HG02973 (cell line): ENCODE measurements at regions not wholly inside any gene's neighbourhood (a gene's known extent, or its start where the extent isn't known, plus 50 kb on each side); places are given as distances from the start of the nearest gene placed in this dataset.
"Not testable (repeated sequence)": the region's sequence is repeated elsewhere in the genome, so short reads cannot be mapped to it uniquely, and the experiment has no call there.

Experiments
- ATAC-seq: cut with Tn5 transposase; IDR thresholded peaks from one replicate; pipeline ENCODE4 v1.9.1; 2021; ENCODE audit warnings: moderate library complexity; ENCODE audit not compliant: unreplicated experiment

DNA sequence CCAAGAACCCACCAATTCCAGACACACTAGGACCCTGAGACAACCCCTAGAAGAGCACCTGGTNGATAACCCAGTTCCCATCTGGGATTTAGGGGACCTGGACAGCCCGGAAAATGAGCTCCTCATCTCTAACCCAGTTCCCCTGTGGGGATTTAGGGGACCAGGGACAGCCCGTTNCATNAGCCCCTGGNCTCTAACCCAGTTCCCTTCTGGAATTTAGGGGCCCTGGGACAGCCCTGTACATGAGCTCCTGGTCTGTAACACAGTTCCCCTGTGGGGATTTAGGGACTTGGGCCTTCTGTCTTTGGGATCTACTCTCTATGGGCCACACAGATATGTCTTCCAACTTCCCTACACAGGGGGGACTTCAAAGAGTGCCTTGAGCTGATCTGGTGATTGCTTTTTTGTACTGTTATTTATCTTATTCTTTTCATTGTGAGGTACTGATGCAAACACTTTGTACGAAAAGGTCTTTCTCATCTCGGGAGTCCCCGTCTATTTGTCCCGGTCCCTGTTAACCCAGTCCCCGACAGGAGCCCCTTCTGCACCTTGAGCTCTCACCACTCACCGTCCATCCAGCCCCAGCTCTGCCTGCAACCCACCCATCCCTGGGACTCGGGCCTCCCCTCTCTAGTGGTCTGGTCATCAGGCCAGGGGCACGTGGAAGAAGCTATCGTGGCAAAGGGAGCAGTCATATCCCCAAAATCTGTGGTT, 58.2 kb upstream of the PLCXD1 start:
- not testable (repeated sequence) for ATAC-seq

DNA sequence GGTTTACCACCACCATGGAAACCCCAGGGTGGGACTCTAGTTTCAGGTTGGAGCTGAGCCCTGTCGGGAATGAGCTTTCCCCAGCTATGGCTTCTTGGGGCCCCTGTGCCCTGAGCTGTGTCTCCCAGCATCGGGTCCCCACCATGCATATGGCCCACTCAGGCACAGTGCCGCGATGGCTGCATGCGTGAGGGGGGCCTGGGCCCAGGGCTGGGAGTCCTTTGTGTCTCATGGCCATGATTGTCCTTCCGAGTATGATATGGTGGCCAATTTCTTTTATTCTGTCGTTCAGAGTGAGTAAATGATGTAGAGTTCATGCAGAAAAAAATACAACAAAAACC, 57.7 kb upstream of the PLCXD1 start:
- ATAC-seq, result not testable (repeated sequence)

DNA sequence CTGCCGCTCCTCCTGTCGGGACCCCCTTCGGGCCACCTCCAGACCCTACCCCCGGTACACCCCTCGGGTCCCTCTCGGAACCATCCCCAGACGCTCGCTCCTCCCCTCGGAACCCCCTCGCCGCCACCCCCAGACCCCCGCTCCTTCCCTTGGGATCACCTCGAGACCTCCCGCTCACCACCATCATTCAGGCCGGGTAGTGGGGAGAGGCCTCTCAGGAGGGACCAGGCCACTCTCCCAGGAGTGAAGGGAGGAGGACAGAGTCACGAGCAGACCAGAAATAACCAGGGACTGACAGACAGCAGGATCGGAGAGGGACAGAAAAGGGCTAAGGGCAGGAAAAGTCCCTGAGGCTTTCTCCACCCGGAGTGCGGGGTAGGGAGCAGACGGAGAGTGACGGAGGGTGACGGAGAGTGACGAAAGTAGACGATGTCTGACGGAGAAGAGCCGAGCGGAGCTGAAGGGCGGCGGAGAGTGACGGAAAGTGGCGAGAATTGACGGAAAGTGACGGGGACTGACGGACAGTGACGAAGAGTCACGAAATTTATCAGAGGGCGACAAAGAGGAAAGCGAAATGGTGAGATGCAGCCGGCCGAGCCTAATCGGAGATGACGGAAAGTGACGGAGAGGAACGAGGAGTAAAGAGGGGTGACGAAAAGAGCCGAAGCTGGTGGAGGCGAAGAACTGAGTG, 54.6 kb upstream of the PLCXD1 start:
- peak; percentile 48 for ATAC-seq

DNA sequence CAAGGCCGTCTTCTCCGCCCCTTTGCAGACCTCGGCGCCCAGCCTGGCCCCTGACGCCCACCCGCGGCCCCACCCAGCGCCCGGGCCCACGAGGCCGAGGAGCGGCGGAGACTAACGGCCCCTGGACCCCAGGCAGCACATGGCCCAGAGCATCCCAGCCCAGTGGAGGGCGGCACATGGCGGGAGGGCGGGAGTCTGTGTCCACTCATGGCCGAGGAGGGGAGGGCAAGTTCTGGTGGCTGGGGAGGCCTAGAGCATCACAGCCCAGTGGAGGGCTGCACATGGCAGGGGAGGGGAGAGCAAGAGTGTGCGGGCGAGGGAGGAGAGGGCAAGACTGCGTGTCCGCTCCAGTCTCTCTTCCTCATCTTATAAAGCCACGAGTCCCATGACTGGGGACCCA, 53.8 kb upstream of the PLCXD1 start:
- ATAC-seq, result not testable (repeated sequence)
